Right ventricle myocardium inferior (tissue), 1 donor: ENCODE measurements at regions not wholly inside any gene's neighbourhood (a gene's known extent, or its start where the extent isn't known, plus 50 kb on each side); places are given as distances from the start of the nearest gene placed in this dataset.

Source experiments
- ATAC-seq: fragments of 200-7000 bp; cut with Tn5 transposase; one replicate; pipeline ENCODE4 v1.9.1; 2020; ENCODE audit warnings: mild to moderate bottlenecking, moderate library complexity
- DNase-seq: peaks from one replicate; pipeline ENCODE4 v3.0.0; 2021; ENCODE audit errors: missing footprints
- intact Hi-C: fragments of 100-400 bp; cut with DNase I; formaldehyde crosslinking; loops from one replicate; pipeline ENCODE4 v1.11.0; 2022
- donor health status: DM: no; HTN: yes; CAD: no; lungs with severe emphysema.

- ATAC-seq (no peak), DNase-seq (no peak)
- intact Hi-C loops = no loop called here
Measured at GRCh38 chr10:24132741-24133140, 76.2 kb upstream of the KIAA1217 start.

DNA sequence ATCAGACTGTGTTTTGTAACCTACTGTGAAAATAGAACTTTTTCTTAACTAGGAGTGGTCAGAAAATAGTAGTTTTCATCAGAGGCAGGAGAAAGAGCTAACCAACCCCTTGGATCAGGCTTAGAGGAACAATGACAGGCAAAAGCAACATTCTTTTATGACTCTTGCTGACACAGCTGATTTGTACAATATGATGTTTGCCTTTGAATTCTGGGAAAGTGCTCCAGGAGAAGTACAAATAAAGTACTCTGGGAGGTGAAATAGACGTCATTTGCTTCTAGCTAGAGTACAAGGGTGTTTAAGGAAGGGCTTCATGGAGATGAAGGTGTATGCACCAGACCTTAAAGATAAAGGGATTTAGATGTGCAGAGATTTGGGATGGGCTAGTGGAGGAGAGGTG is 75.1 kb upstream of the KIAA1217 start:
- DNase-seq (no peak), ATAC-seq (no peak)
- intact Hi-C loops = no loop called here

- intact Hi-C loops = no loop called here
- ATAC-seq = no peak
Measured at GRCh38 chr10:24136070-24136469, 72.9 kb upstream of the KIAA1217 start.

GRCh38 chr10:24147321-24147720 is 61.6 kb upstream of the KIAA1217 start:
- DNase-seq (no peak), ATAC-seq (no peak)
- intact Hi-C loops = no loop called here

More at GRCh38 chr10:24136070-24136469, 72.9 kb upstream of the KIAA1217 start:
- no peak for DNase-seq

DNA sequence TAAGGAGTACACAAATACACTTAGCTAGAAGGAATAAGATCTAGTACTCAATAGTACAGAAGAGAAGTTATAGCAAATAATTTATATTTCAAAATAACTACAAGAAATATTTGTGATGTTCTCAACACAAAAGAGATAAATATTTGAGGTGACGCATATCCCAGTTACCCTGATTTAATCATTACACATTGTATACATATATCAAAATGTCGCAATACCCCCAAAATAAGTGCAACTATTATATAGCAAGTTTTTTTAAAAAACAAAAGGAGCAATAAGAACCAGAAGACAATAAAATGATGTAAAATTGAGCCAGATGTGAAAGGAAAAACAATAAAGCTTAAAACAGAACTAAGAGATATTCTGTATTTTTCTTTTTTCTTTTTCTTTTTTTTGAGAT is 59.3 kb upstream of the KIAA1217 start:
- intact Hi-C loops = no loop called here

DNA sequence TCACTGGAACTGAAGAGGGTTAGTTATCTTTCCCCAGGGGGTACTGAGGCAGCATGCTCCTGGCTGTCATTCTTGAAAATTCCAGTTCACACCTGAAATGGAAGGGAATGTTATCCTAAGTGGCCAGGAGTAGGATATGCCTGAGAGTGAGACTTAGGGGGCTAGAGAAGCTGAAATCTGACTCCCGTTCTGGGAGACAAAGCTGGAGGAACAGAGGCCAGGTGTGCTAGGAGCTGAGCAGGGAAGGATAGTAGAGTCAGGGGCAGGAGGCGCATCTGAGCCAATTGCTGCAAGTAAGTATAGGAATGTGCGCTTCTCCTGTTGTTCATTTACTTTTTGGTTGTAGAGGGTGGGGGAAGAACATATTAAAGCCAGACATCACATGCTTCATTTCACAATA is 58.1 kb upstream of the KIAA1217 start:
- no peak for DNase-seq
- intact Hi-C loops = no loop called here
- ATAC-seq = no peak

More for the DNA sequence above, 59.3 kb upstream of the KIAA1217 start:
- no peak for DNase-seq
- no peak for ATAC-seq

- ATAC-seq (no peak), DNase-seq (no peak)
- intact Hi-C loops = no loop called here
Measured at GRCh38 chr10:24152270-24152669, 56.7 kb upstream of the KIAA1217 start.

DNA sequence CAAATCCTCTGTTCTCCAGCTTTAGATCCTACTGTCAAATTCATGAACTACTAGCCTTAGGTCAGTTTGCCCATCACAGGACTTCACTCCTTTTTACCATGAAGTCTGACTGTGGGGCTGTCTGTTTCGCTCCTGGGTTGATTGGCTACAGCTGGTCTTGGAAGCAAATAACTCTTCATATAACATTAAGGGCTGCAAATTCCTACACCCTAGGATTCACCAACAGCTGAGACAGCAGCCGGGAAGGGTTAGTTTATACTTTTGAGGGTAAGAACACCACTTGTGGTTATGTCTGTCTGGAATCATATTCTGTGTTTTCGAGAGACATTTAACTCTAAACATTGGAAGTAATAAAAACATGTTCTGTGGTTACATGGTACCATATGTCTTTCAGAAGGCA is 55.9 kb upstream of the KIAA1217 start:
- intact Hi-C loops = no loop called here
- DNase-seq (no peak), ATAC-seq (no peak)

DNA sequence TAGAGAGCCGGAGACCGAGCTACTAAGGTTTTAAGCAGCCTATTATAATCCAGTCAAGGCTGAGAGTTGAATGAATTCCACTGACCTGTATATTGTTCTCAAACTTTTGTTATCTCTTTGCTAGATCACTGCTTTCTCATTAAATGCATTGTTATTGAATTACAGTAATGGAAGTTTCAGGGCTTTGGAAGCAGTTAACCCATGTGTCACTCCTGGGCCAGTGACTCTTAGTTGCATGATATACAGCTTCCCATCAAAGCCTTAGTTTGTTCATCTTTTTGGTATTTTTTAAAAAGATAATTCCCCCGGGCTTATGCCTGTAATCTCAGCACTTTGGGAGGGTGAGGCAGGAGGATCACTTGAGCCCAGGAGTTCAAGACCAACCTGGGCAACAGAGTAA is 55.4 kb upstream of the KIAA1217 start:
- DNase-seq (no peak), ATAC-seq (no peak)
- intact Hi-C loops = no loop called here

DNA sequence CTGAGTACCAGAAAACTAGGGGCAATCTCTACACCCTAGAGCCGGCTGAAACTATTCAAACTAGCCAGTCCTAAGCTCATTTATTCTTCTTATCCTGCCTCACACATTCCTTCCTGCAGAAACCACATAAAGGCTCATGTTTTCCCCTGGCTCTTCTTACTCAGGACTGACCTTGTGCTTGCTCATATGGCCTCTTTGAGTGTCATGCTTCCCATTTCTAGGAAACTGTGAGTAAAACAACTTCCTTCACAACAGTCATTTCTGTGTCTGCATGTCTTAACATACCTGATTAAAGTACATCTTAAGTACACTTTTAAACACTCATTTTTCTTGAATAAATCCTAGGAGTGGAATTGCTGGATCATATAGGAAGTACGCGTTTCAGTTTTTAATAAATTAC is 52.3 kb upstream of the KIAA1217 start:
- intact Hi-C loops = no loop called here
- ATAC-seq (no peak), DNase-seq (no peak)

- intact Hi-C loops = no loop called here
- no peak for ATAC-seq
- DNase-seq = no peak
Measured at GRCh38 chr10:24157567-24157966, 51.4 kb upstream of the KIAA1217 start.
